Lower leg skin (tissue), 3 donors: ENCODE measurements at regions not wholly inside any gene's neighbourhood (a gene's known extent, or its start where the extent isn't known, plus 50 kb on each side); places are given as distances from the start of the nearest gene placed in this dataset.

ENCODE experiments used
- POLR2A ChIP-seq, 2 donors: fragments of 450-650 bp; IDR thresholded peaks; one replicate each; pipeline ENCODE4 v1.6.1; 2016 to 2017; ENCODE audit warnings: antibody characterized with exemption in 2 of 2, mild to moderate bottlenecking in 1 of 2, moderate library complexity in 1 of 2
- TF ChIP-seq, protein P1 (sequence below), 3 donors: fragments of 450-650 bp; IDR thresholded peaks; one replicate each; pipeline ENCODE4 v1.5.1; 2016; ENCODE audit warnings: antibody characterized with exemption in 3 of 3, mild to moderate bottlenecking in 3 of 3, moderate library complexity in 2 of 3

- TF ChIP-seq POLR2A (IDR thresholded peaks at IDR 0.05): no peak
- TF ChIP-seq, protein P1, sequence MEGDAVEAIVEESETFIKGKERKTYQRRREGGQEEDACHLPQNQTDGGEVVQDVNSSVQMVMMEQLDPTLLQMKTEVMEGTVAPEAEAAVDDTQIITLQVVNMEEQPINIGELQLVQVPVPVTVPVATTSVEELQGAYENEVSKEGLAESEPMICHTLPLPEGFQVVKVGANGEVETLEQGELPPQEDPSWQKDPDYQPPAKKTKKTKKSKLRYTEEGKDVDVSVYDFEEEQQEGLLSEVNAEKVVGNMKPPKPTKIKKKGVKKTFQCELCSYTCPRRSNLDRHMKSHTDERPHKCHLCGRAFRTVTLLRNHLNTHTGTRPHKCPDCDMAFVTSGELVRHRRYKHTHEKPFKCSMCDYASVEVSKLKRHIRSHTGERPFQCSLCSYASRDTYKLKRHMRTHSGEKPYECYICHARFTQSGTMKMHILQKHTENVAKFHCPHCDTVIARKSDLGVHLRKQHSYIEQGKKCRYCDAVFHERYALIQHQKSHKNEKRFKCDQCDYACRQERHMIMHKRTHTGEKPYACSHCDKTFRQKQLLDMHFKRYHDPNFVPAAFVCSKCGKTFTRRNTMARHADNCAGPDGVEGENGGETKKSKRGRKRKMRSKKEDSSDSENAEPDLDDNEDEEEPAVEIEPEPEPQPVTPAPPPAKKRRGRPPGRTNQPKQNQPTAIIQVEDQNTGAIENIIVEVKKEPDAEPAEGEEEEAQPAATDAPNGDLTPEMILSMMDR (IDR thresholded peaks at IDR 0.05): no peak
Observed at GRCh38 chr5:143472576-143472975, 69.1 kb upstream of the NR3C1 start.
